GM19023 (cell line): ENCODE measurements at regions not wholly inside any gene's neighbourhood (a gene's known extent, or its start where the extent isn't known, plus 50 kb on each side); places are given as distances from the start of the nearest gene placed in this dataset.
"Not testable (repeated sequence)": the region's sequence is repeated elsewhere in the genome, so short reads cannot be mapped to it uniquely, and the experiment has no call there.

Experiments
- ATAC-seq: cut with Tn5 transposase; IDR thresholded peaks from one replicate; pipeline ENCODE4 v1.9.1; 2021; ENCODE audit warnings: mild to moderate bottlenecking, moderate library complexity; ENCODE audit not compliant: unreplicated experiment

- not testable (repeated sequence) for ATAC-seq
These were observed 776.4 kb upstream of the ADGRL3 start for GRCh38 chr4:60423573-60424184.

GRCh38 chr4:60432911-60433310 is 767.2 kb upstream of the ADGRL3 start:
- ATAC-seq: no peak

DNA sequence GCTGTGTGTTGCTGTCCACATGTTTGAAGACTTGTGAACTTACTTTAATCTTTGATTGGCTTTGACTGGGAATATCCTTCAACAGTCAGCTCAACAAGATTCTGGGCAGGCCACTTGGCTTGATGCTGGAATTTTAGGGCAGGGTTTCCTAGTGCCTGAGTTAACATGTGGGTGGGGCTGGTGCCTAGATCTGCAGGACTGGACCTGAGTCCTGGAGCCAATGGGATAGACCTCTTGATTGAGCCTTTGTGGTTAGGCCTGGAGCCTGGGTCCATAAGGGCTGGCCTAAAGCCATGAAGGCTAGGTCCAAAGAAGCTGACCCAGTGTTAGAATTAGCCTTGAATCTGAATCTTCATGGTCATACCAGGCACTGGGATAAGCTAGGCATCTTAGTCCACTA is 757.1 kb upstream of the ADGRL3 start:
- ATAC-seq: no peak

GRCh38 chr4:60443796-60444195 is 756.3 kb upstream of the ADGRL3 start:
- ATAC-seq: no peak

DNA sequence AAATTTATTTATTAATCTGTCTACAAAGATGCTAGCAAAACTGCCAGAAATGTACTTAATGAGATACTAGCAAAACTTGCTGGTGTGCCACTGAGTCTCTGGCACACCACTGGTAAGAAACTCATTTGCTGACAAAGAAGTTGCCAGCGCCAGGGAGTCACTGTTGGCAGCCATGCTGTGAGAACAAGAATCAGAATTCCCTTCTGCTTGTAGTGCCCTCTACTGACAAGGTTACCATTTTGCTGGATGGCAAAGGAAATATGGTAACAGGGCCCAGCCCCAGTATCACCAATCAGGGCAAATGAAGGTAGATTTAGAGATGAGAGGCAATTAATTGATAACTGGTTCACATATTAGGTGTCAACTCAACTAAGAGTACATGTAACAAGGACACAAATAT is 750.1 kb upstream of the ADGRL3 start:
- no peak for ATAC-seq

GRCh38 chr4:60452266-60452665 is 747.9 kb upstream of the ADGRL3 start:
- ATAC-seq: no peak

DNA sequence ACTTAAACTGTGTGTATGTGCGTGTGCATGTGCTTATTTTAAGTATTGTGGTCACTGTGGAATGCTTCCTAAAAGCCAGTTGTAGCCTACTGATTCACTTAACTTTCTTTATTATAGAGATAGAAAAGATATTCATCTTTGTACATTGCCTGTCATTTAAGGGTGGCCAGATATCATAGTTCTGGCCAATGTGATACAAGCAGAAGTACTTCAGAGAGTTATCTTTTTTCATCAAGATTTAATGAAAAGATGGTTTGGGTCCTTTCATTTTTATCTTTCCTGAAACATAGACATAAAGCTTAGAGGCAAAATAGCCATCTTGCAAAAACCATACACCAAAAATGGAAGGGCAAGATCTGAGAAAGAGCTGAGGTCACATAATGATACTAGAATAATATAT is 744.7 kb upstream of the ADGRL3 start:
- ATAC-seq: no peak

DNA sequence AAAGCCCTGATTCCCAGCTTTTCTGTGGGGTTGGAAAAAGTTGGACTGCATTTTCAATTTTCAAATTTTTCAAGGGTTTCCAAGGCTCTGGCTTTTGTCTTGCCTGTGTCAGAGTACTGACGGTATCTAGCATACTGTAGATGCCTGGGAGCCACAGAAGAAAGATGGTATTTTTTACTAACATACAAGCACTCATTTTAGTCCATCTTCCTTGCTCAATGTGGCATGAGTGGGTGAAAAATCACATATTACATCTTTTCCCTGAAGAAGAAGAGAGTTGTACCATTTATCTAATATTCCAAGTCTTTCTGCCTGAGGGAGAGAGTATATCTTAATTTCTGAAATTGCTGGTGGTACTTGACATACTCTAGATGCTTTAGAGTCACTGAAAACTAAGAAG is 738.6 kb upstream of the ADGRL3 start:
- ATAC-seq: no peak

DNA sequence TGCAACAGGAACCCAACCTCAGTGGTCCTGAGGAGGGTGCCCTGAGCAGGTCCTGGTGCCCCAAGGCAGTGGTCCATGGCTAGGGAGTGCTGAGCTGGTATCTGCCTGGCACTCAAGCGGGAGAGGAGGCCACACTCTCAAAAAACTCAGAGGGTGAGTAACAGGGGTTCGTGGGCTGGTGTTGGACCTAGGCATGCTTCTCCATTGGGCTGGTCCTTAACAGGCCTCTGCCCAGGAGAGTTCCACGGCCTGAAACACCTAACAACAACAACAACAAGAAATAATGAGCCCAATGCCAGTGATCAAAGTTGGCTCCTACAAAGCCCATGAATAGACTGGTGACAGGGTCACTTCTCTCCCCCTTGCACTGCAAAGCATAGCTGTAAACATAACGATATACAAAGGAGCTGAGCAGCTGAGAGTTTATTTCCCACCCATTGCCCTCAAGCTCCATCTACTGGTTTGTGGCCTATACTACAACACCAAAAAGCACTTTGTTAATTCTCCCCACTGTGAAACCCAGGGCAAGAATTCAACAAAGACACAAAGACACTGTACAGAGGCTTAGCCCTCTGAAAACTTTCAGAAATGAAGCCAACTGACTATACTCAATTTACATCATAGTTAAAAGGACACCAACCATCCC is 736.1 kb upstream of the ADGRL3 start:
- ATAC-seq: no peak

GRCh38 chr4:60482921-60483351 is 717.2 kb upstream of the ADGRL3 start:
- ATAC-seq: no peak

- ATAC-seq: no peak
These were observed 714.9 kb upstream of the ADGRL3 start for GRCh38 chr4:60485276-60485675.

DNA sequence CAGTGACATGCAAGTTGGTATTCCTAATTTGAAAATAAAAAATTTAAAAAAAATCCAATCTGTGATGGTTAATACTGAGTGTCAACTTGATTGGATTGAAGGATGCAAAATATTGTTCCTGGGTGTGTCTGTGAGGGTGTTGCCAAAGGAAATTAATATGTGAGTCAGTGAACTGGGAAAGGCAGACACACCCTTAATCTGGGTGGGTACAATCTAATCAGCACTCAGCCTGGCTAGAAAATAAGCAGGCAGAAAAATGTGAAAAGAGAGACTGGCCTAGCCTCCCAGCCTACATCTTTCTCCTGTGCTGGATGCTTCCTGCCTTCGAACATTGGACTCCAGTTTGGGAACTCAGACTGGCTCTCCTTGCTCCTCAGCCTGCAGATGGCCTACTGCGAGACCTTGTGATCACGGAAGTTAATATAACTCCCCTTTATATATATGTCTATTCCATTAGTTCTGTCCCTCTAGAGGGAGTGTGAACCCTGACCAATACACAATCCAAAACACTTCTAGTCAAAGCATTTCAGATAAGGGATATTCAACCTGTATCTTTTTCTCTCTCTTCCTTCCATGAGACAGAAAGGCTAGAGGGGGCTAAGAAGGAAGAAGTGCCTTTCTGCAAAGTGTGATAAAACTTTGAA is 712.9 kb upstream of the ADGRL3 start:
- not testable (repeated sequence) for ATAC-seq

- ATAC-seq: no peak
These were observed 699.3 kb upstream of the ADGRL3 start for GRCh38 chr4:60500810-60501209.

- ATAC-seq: no peak
These were observed 697.4 kb upstream of the ADGRL3 start for GRCh38 chr4:60502733-60503132.

- ATAC-seq: no peak
These were observed 694.1 kb upstream of the ADGRL3 start for GRCh38 chr4:60506061-60506460.

- no peak for ATAC-seq
These were observed 677.9 kb upstream of the ADGRL3 start for GRCh38 chr4:60522265-60522664.

GRCh38 chr4:60531776-60532379 is 668.2 kb upstream of the ADGRL3 start:
- ATAC-seq: no peak

DNA sequence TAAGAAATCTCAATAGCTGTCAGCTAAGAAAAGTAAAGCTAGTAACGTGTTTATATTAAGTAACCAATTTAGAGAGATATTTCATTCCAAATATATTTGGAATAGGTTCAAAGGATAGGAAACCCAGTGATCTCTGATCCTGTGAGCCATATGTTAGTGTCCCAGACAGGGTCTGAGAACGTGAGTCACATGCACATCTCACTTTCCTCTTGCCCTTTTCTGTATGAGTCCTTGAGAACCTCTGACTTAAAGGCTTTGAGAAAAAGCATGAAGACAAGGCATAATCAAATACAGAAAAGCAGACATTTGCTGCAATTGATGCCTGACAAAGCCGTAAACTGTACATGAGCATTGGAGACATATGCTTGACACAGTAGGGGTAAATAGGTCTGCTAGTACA is 655.1 kb upstream of the ADGRL3 start:
- no peak for ATAC-seq

GRCh38 chr4:60562334-60562733 is 637.8 kb upstream of the ADGRL3 start:
- no peak for ATAC-seq

GRCh38 chr4:60565558-60565957 is 634.6 kb upstream of the ADGRL3 start:
- no peak for ATAC-seq

GRCh38 chr4:60575336-60575735 is 624.8 kb upstream of the ADGRL3 start:
- no peak for ATAC-seq

DNA sequence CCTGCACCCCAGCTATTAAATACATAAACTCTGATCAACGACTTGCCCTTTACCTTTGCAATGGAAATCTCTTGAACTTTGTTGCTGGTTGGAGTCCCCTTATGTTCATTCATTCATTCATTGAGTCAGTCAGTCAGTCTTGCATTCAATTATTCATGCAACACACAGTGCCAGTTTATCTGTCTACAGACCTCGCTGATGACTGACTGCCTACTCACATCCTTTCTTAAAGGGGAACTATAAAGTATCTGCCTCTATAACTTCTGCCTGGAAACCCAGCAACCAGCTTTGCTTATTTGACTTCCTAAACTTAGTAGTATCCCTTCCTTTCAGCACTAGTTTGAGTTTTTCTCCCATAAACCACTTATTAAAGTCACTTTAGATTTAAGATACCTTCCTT is 620.8 kb upstream of the ADGRL3 start:
- no peak for ATAC-seq
